ENCODE measurements at regions not wholly inside any gene's neighbourhood (a gene's known extent, or its start where the extent isn't known, plus 50 kb on each side); places are given as distances from the start of the nearest gene placed in this dataset.

- H3K4me1 ChIP-seq, result no peaks in the 10 kb centered on the region
- DNase-seq (no peak), ATAC-seq (no peak)
- H3K27ac ChIP-seq, result no peak overlapping the region
- H3K36me3 ChIP-seq (ENCODE audit: insufficient read depth in 1 of 2, low read depth in 1 of 2), result no peaks in the 10 kb centered on the region
- no peaks in the 10 kb centered on the region for H3K9me3 ChIP-seq
- no peak for TF ChIP-seq CTCF (IDR thresholded peaks at IDR 0.05)
- H3K4me3 ChIP-seq, result no peak overlapping the region
- no peaks in the 10 kb centered on the region for H3K27me3 ChIP-seq (ENCODE audit: insufficient read depth in 3 of 3, low read length in 2 of 3)
- intact Hi-C loops (cut with DNase I), result no loop called here
These were observed 171.0 kb upstream of the TRIM24 start for GRCh38 chr7:138289082-138289481.

GRCh38 chr7:138289864-138290263, 170.2 kb upstream of the TRIM24 start:
- Histone ChIP-seq H3K9me3 (no peaks in the 10 kb centered on the region), H3K27ac (no peak overlapping the region), H3K36me3 (ENCODE audit: insufficient read depth in 1 of 2, low read depth in 1 of 2) (no peaks in the 10 kb centered on the region), H3K27me3 (ENCODE audit: insufficient read depth in 3 of 3, low read length in 2 of 3) (no peaks in the 10 kb centered on the region), H3K4me3 (no peak overlapping the region), H3K4me1 (no peaks in the 10 kb centered on the region)
- 92 to 97% (median 97%) methylated on average over 2 of the region's 2 CpGs for WGBS, 3 donors
- intact Hi-C loops (cut with DNase I), result no loop called here
- no peak for DNase-seq
- no peak for ATAC-seq
- TF ChIP-seq CTCF (IDR thresholded peaks at IDR 0.05), result no peak

GRCh38 chr7:138292951-138293350, 167.1 kb upstream of the TRIM24 start:
- TF ChIP-seq CTCF (IDR thresholded peaks at IDR 0.05), result no peak
- Histone ChIP-seq H3K36me3 (ENCODE audit: insufficient read depth in 1 of 2, low read depth in 1 of 2) (no peaks in the 10 kb centered on the region), H3K9me3 (no peaks in the 10 kb centered on the region), H3K27me3 (ENCODE audit: insufficient read depth in 3 of 3, low read length in 2 of 3) (no peaks in the 10 kb centered on the region), H3K4me1 (no peaks in the 10 kb centered on the region), H3K27ac (no peak overlapping the region), H3K4me3 (no peak overlapping the region)
- 66 to 70% (median 68%) methylated on average over 3 of the region's 3 CpGs for whole genome bisulfite sequencing, 3 donors
- no peak for ATAC-seq
- intact Hi-C loops (cut with DNase I), result no loop called here
- no peak for DNase-seq

GRCh38 chr7:138295049-138295637, 164.9 kb upstream of the TRIM24 start:
- H3K4me3 ChIP-seq, result no peak overlapping the region
- no peaks in the 10 kb centered on the region for H3K4me1 ChIP-seq
- DNase-seq (no peak), ATAC-seq (no peak)
- H3K27me3 ChIP-seq (ENCODE audit: insufficient read depth in 3 of 3, low read length in 2 of 3), result no peaks in the 10 kb centered on the region
- intact Hi-C loops (cut with DNase I), result no loop called here
- H3K9me3 ChIP-seq, result no peaks in the 10 kb centered on the region
- H3K36me3 ChIP-seq (ENCODE audit: insufficient read depth in 1 of 2, low read depth in 1 of 2), result no peaks in the 10 kb centered on the region
- no peak for TF ChIP-seq CTCF (IDR thresholded peaks at IDR 0.05)
- H3K27ac ChIP-seq, result no peak overlapping the region
- 57 to 77% (median 63%) methylated on average over 3 of the region's 3 CpGs for WGBS, 3 donors

- no peak for ATAC-seq
- Histone ChIP-seq H3K9me3 (no peaks in the 10 kb centered on the region), H3K4me3 (no peak overlapping the region), H3K36me3 (ENCODE audit: insufficient read depth in 1 of 2, low read depth in 1 of 2) (no peaks in the 10 kb centered on the region), H3K27me3 (ENCODE audit: insufficient read depth in 3 of 3, low read length in 2 of 3) (no peaks in the 10 kb centered on the region), H3K27ac (no peak overlapping the region), H3K4me1 (no peaks in the 10 kb centered on the region)
- intact Hi-C loops (cut with DNase I), result no loop called here
- 76 to 85% (median 80%) methylated on average over 3 of the region's 3 CpGs for WGBS, 3 donors
- no peak for DNase-seq
- TF ChIP-seq CTCF (IDR thresholded peaks at IDR 0.05), result no peak
These were observed 162.5 kb upstream of the TRIM24 start for GRCh38 chr7:138297526-138297925.
